ELR (cell line): ENCODE measurements at regions not wholly inside any gene's neighbourhood (a gene's known extent, or its start where the extent isn't known, plus 50 kb on each side); places are given as distances from the start of the nearest gene placed in this dataset.
"Not testable (repeated sequence)": the region's sequence is repeated elsewhere in the genome, so short reads cannot be mapped to it uniquely, and the experiment has no call there.

Source experiments
- DNase-seq: peaks from one replicate; pipeline ENCODE4 v3.0.0-alpha.2; 2015; ENCODE audit warnings: low read depth

- no peak for DNase-seq
Measured at GRCh38 chrX:53883196-53883595, 161.1 kb downstream of the PHF8 start.

GRCh38 chrX:53882331-53882730, 161.9 kb downstream of the PHF8 start:
- peak; percentile 23 for DNase-seq

GRCh38 chrX:53880786-53881185, 163.5 kb downstream of the PHF8 start:
- not testable (repeated sequence) for DNase-seq

GRCh38 chrX:53859890-53860289, 173.4 kb upstream of the HUWE1 start:
- no peak for DNase-seq

GRCh38 chrX:53831662-53832635, 145.4 kb upstream of the HUWE1 start:
- peak; percentile 59 for DNase-seq

GRCh38 chrX:53824686-53825085, 138.2 kb upstream of the HUWE1 start:
- DNase-seq: no peak

GRCh38 chrX:53818115-53818514, 131.6 kb upstream of the HUWE1 start:
- DNase-seq: not testable (repeated sequence)

GRCh38 chrX:53817548-53817947, 131.0 kb upstream of the HUWE1 start:
- no peak for DNase-seq

GRCh38 chrX:53813670-53814440, 127.3 kb upstream of the HUWE1 start:
- DNase-seq: no peak

- DNase-seq: no peak
Measured at GRCh38 chrX:53798281-53798680, 111.8 kb upstream of the HUWE1 start.

- peak; percentile 0 for DNase-seq
Measured at GRCh38 chrX:53795576-53795975, 109.1 kb upstream of the HUWE1 start.

GRCh38 chrX:53794181-53794580, 107.7 kb upstream of the HUWE1 start:
- DNase-seq: no peak

- no peak for DNase-seq
Measured at GRCh38 chrX:53768865-53769264, 82.3 kb upstream of the HUWE1 start.

GRCh38 chrX:53768451-53768850, 81.9 kb upstream of the HUWE1 start:
- DNase-seq: no peak

- DNase-seq: no peak
Measured at GRCh38 chrX:53767544-53767943, 81.0 kb upstream of the HUWE1 start.

GRCh38 chrX:53757181-53757580, 70.7 kb upstream of the HUWE1 start:
- DNase-seq: not testable (repeated sequence)

GRCh38 chrX:53746718-53747117, 60.2 kb upstream of the HUWE1 start:
- DNase-seq: no peak

- DNase-seq: no peak
Measured at GRCh38 chrX:53743244-53743643, 56.7 kb upstream of the HUWE1 start.

- no peak for DNase-seq
Measured at GRCh38 chrX:53738370-53738906, 51.9 kb upstream of the HUWE1 start.
